GM18507 (cell line): ENCODE measurements at regions not wholly inside any gene's neighbourhood (a gene's known extent, or its start where the extent isn't known, plus 50 kb on each side); places are given as distances from the start of the nearest gene placed in this dataset.

Source experiments
- DNase-seq: peaks from one replicate; pipeline ENCODE4 v3.0.0; 2011; ENCODE audit warnings: low read depth; ENCODE audit not compliant: insufficient read length; ENCODE audit errors: extremely low spot score
- FAIRE-seq: peaks from 2 replicates; lab custom pipeline; 2011; peaks lifted over from hg19 to GRCh38; lab: Jason Lieb, UNC

- no peak for DNase-seq
- FAIRE-seq, result no peak
Measured at GRCh38 chr14:97625477-97625876, 828.3 kb downstream of the VRK1 start.

GRCh38 chr14:97626088-97626487, 828.9 kb downstream of the VRK1 start:
- DNase-seq (no peak), FAIRE-seq (no peak)

- no peak for FAIRE-seq
- DNase-seq, result no peak
Measured at GRCh38 chr14:97630249-97630648, 833.1 kb downstream of the VRK1 start.

GRCh38 chr14:97633131-97633738, 836.1 kb downstream of the VRK1 start:
- DNase-seq (no peak), FAIRE-seq (no peak)

GRCh38 chr14:97634751-97635150, 837.6 kb downstream of the VRK1 start:
- FAIRE-seq (no peak), DNase-seq (no peak)

- no peak for FAIRE-seq
- DNase-seq, result no peak
Measured at GRCh38 chr14:97638864-97639263, 841.7 kb downstream of the VRK1 start.

- no peak for FAIRE-seq
- DNase-seq, result no peak
Measured at GRCh38 chr14:97640031-97640430, 842.8 kb downstream of the VRK1 start.

GRCh38 chr14:97641827-97642226, 844.6 kb downstream of the VRK1 start:
- no peak for DNase-seq

GRCh38 chr14:97642631-97643030, 845.4 kb downstream of the VRK1 start:
- no peak for FAIRE-seq
- no peak for DNase-seq

More at GRCh38 chr14:97641827-97642226, 844.6 kb downstream of the VRK1 start:
- FAIRE-seq, result no peak

GRCh38 chr14:97644365-97644764, 847.2 kb downstream of the VRK1 start:
- FAIRE-seq, result no peak
- DNase-seq, result no peak

GRCh38 chr14:97649752-97650151, 852.6 kb downstream of the VRK1 start:
- no peak for FAIRE-seq
- DNase-seq, result no peak

GRCh38 chr14:97655169-97655948, 858.2 kb downstream of the VRK1 start:
- FAIRE-seq (no peak), DNase-seq (no peak)

- FAIRE-seq (no peak), DNase-seq (no peak)
Measured at GRCh38 chr14:97657609-97658008, 860.4 kb downstream of the VRK1 start.

GRCh38 chr14:97687944-97688630, 890.9 kb downstream of the VRK1 start:
- FAIRE-seq, result no peak
- no peak for DNase-seq

GRCh38 chr14:97688631-97689336, 891.6 kb downstream of the VRK1 start:
- DNase-seq (no peak), FAIRE-seq (no peak)

- FAIRE-seq, result no peak
- no peak for DNase-seq
Measured at GRCh38 chr14:97692084-97692483, 894.9 kb downstream of the VRK1 start.

GRCh38 chr14:97695456-97695981, 898.3 kb downstream of the VRK1 start:
- no peak for FAIRE-seq
- no peak for DNase-seq

- no peak for FAIRE-seq
- DNase-seq, result no peak
Measured at GRCh38 chr14:97697772-97698171, 900.6 kb downstream of the VRK1 start.

- FAIRE-seq, result no peak
- no peak for DNase-seq
Measured at GRCh38 chr14:97699026-97699425, 901.8 kb downstream of the VRK1 start.
